ENCODE measurements at regions not wholly inside any gene's neighbourhood (a gene's known extent, or its start where the extent isn't known, plus 50 kb on each side); places are given as distances from the start of the nearest gene placed in this dataset.

DNA sequence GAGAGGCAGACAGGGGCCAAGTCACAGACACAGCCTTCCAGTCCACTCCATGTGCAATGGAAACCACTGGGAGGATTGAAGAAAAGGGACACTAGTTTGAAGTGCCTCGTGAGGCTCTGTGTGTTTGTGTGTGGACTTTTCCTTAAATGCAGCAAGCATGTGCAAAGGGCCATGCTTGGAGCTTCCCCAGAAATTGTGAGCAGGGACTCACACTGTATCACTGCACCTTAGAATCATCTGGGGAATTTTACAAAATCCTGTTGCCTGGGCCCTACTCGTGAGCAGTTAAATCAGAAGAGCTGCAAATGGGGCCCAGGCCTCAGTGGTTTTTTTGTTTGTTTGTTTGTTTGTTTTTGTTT, 137.8 kb downstream of the TRIM43 start:
- TF ChIP-seq, protein P1, sequence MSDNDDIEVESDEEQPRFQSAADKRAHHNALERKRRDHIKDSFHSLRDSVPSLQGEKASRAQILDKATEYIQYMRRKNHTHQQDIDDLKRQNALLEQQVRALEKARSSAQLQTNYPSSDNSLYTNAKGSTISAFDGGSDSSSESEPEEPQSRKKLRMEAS (IDR thresholded peaks at IDR 0.05): no peak
- TF ChIP-seq, protein P2, sequence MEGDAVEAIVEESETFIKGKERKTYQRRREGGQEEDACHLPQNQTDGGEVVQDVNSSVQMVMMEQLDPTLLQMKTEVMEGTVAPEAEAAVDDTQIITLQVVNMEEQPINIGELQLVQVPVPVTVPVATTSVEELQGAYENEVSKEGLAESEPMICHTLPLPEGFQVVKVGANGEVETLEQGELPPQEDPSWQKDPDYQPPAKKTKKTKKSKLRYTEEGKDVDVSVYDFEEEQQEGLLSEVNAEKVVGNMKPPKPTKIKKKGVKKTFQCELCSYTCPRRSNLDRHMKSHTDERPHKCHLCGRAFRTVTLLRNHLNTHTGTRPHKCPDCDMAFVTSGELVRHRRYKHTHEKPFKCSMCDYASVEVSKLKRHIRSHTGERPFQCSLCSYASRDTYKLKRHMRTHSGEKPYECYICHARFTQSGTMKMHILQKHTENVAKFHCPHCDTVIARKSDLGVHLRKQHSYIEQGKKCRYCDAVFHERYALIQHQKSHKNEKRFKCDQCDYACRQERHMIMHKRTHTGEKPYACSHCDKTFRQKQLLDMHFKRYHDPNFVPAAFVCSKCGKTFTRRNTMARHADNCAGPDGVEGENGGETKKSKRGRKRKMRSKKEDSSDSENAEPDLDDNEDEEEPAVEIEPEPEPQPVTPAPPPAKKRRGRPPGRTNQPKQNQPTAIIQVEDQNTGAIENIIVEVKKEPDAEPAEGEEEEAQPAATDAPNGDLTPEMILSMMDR (IDR thresholded peaks at IDR 0.05; ENCODE audit: low read depth, low read length, missing input control): no peak
- no peak for TF ChIP-seq SP1 (IDR thresholded peaks at IDR 0.05)

Measured in liver (tissue), 3 donors.